IMR-90 (cell line): ENCODE measurements at regions not wholly inside any gene's neighbourhood (a gene's known extent, or its start where the extent isn't known, plus 50 kb on each side); places are given as distances from the start of the nearest gene placed in this dataset.
"Not testable (repeated sequence)": the region's sequence is repeated elsewhere in the genome, so short reads cannot be mapped to it uniquely, and the experiment has no call there.

Source experiments
- ATAC-seq: fragments of 200-7000 bp; cut with Tn5 transposase; 2 replicates; pipeline ENCODE4 v1.9.1; 2020; ENCODE audit warnings: low read depth, mild to moderate bottlenecking, moderate library complexity
- BruUV-seq: library from RNA; stranded (reverse); fragments of 400-500 nt; replicated peaks from 2 replicates; lab custom pipeline; 2021; lab: Mats Ljungman, UMichigan
- CTCF ChIA-PET: fragments of 300-600 bp; formaldehyde crosslinking; extraction: SDS; loops from one replicate; lab custom pipeline; 2021; ENCODE audit warnings: antibody characterized with exemption; lab: Yijun Ruan, JAX
- POLR2A ChIA-PET: fragments of 300-600 bp; sonication (Branson Sonifier 250); formaldehyde crosslinking; loops from one replicate; lab custom pipeline; 2022; ENCODE audit warnings: antibody characterized with exemption; ENCODE audit not compliant: unreplicated experiment; lab: Charles Lee
- DNase-seq: peaks from one replicate; pipeline ENCODE4 v3.0.0; 2013
- H2AFZ ChIP-seq: replicated peaks from 2 replicates; pipeline ENCODE3; 2013; ENCODE audit warnings: low read length, mild to moderate bottlenecking; ENCODE audit not compliant: poor library complexity
- H2AK5ac ChIP-seq: 2 replicates; pipeline ENCODE4 v1.6.1; 2013; ENCODE audit warnings: low read depth, low read length, inconsistent platforms
- H2AK9ac ChIP-seq: replicated peaks from 2 replicates; pipeline ENCODE3; 2013; ENCODE audit warnings: mild to moderate bottlenecking, low read depth, low read length, moderate library complexity; ENCODE audit not compliant: poor library complexity
- H2BK120ac ChIP-seq: 2 replicates; pipeline ENCODE4 v1.6.1; 2013; ENCODE audit warnings: low read depth, low read length, inconsistent platforms
- H2BK15ac ChIP-seq: 3 replicates; pipeline ENCODE4 v1.6.1; 2013; ENCODE audit warnings: low read depth, low read length, inconsistent platforms
- H2BK20ac ChIP-seq: 2 replicates; pipeline ENCODE4 v1.6.1; 2013; ENCODE audit warnings: low read depth, mild to moderate bottlenecking, inconsistent platforms, low read length, moderate library complexity
- H2BK5ac ChIP-seq: 2 replicates; pipeline ENCODE4 v1.6.1; 2013; ENCODE audit warnings: mild to moderate bottlenecking, low read depth, low read length, inconsistent platforms; ENCODE audit not compliant: poor library complexity, severe bottlenecking
- H3K14ac ChIP-seq: replicated peaks from 2 replicates; pipeline ENCODE4 v1.6.1; 2013; ENCODE audit warnings: low read depth, low read length, inconsistent platforms
- H3K18ac ChIP-seq: 2 replicates; pipeline ENCODE4 v1.6.1; 2013; ENCODE audit warnings: low read depth, low read length, control low read depth
- H3K23ac ChIP-seq: 2 replicates; pipeline ENCODE4 v1.6.1; 2013; ENCODE audit warnings: low read depth, low read length, inconsistent platforms
- H3K27ac ChIP-seq: 2 replicates; pipeline ENCODE4 v1.5.1; 2013; ENCODE audit warnings: mild to moderate bottlenecking, control low read depth, low read length; ENCODE audit not compliant: insufficient read depth
- H3K27me3 ChIP-seq: 2 replicates; pipeline ENCODE4 v1.6.1; 2013; ENCODE audit warnings: low read length; ENCODE audit not compliant: control insufficient read depth, insufficient read depth
- H3K36me3 ChIP-seq: 2 replicates; pipeline ENCODE4 v1.6.1; 2013; ENCODE audit warnings: low read length, mixed read lengths; ENCODE audit not compliant: control insufficient read depth, insufficient read depth
- H3K4ac ChIP-seq: 2 replicates; pipeline ENCODE4 v1.6.1; 2013; ENCODE audit warnings: low read depth, low read length, inconsistent platforms
- H3K4me1 ChIP-seq: 2 replicates; pipeline ENCODE4 v1.6.1; 2013; ENCODE audit warnings: low read length, mixed read lengths; ENCODE audit not compliant: control insufficient read depth, insufficient read depth
- H3K4me2 ChIP-seq: 2 replicates; pipeline ENCODE4 v1.6.1; 2013; ENCODE audit warnings: low read depth, mild to moderate bottlenecking, control low read depth, low read length, moderate library complexity
- H3K4me3 ChIP-seq: 2 replicates; pipeline ENCODE4 v1.5.1; 2013; ENCODE audit warnings: low read depth, mild to moderate bottlenecking, control low read depth, low read length, moderate library complexity; ENCODE audit not compliant: insufficient read depth
- H3K56ac ChIP-seq: 2 replicates; pipeline ENCODE4 v1.6.1; 2013; ENCODE audit warnings: low read length, inconsistent platforms; ENCODE audit not compliant: insufficient read depth; ENCODE audit errors: extremely low read depth
- H3K79me1 ChIP-seq, 2 experiments: 2 replicates each; pipeline ENCODE4 v1.6.1; 2013; ENCODE audit warnings: low read length in 2 of 2, inconsistent platforms in 1 of 2, low read depth in 1 of 2
- H3K9ac ChIP-seq: 2 replicates; pipeline ENCODE4 v1.6.1; 2013; ENCODE audit warnings: low read depth, low read length, control low read depth
- H3K9me1 ChIP-seq: 2 replicates; pipeline ENCODE4 v1.6.1; 2013; ENCODE audit warnings: low read length, inconsistent platforms; ENCODE audit not compliant: insufficient read depth
- H3K9me3 ChIP-seq: 2 replicates; pipeline ENCODE4 v1.6.1; 2013; ENCODE audit warnings: low read length; ENCODE audit not compliant: control insufficient read depth, insufficient read depth
- H4K20me1 ChIP-seq: 2 replicates; pipeline ENCODE4 v1.6.1; 2013; ENCODE audit warnings: low read length, inconsistent platforms; ENCODE audit not compliant: insufficient read depth
- H4K5ac ChIP-seq: 2 replicates; pipeline ENCODE4 v1.6.1; 2013; ENCODE audit warnings: mild to moderate bottlenecking, low read depth, low read length, control low read depth
- H4K8ac ChIP-seq, 2 experiments: 2 replicates each; pipeline ENCODE4 v1.6.1; 2013; ENCODE audit warnings: low read depth in 2 of 2, low read length in 2 of 2, control low read depth in 1 of 2, inconsistent platforms in 1 of 2
- H4K91ac ChIP-seq: 2 replicates; pipeline ENCODE4 v1.6.1; 2013; ENCODE audit warnings: low read depth, low read length, inconsistent platforms; ENCODE audit not compliant: insufficient read depth
- BHLHE40 ChIP-seq: fragments of 150-350 bp; IDR thresholded peaks from 2 replicates; pipeline ENCODE4 v1.6.1; 2016; ENCODE audit warnings: mild to moderate bottlenecking, low read depth, low read length
- CHD1 ChIP-seq: IDR thresholded peaks from 2 replicates; pipeline ENCODE4 v1.6.1; 2012; ENCODE audit warnings: low read depth, low read length, improper control_type of control experiment
- FOS ChIP-seq: fragments of 150-350 bp; IDR thresholded peaks from 2 replicates; pipeline ENCODE4 v1.6.1; 2016; ENCODE audit warnings: low read depth, low read length
- NFE2L2 ChIP-seq: fragments of 150-350 bp; IDR thresholded peaks from 2 replicates; pipeline ENCODE4 v1.6.1; 2016; ENCODE audit warnings: low read depth, mild to moderate bottlenecking, low read length
- WGBS, 2 experiments: methylation state at CpG; one replicate each; pipeline versions ENCODE4 v1.1.5 to v1.1.7; 2013; ENCODE audit warnings: missing lambda C conversion rate in 2 of 2; ENCODE audit not compliant: insufficient read length in 1 of 2; ENCODE audit errors: extremely low coverage in 2 of 2; 5-methylcytosine and 5-hydroxymethylcytosine counted together
- dilution Hi-C: fragments of 300-500 bp; cut with HindIII; formaldehyde crosslinking; loops from one replicate; pipeline ENCODE4 v1.14.3; 2018; ENCODE audit warnings: low sequenced_read_pairs; ENCODE audit not compliant: unreplicated experiment
- in situ Hi-C: fragments of 300-500 bp; cut with MboI; formaldehyde crosslinking; loops from 3 replicates; pipeline ENCODE4 v1.14.3; 2019; ENCODE audit warnings: low sequenced_read_pairs, inconsistent platforms, mixed read lengths
- intact Hi-C: fragments of 100-400 bp; cut with micrococcal nuclease; formaldehyde crosslinking; loops from 2 replicates; pipeline ENCODE4 v1.10.0; 2022

DNA sequence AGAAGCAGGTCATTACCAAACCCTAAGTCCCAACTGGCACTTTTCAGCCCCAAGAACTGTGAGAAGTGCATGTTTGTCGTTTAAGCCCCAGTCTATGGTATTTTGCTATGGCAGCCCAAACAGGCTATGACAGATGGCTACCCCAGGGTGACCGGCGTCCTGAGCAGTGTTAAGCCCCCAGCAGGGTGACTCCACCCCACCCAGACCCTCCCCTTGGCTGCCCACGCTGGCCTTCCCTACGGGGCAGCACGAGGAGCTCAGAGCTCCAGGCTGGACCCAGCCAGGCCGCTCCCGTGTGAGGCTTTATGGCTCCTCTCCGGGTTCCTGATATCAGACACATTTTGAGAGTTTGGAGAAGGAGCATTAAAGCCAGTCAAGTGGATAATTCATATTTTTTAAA is 684.0 kb downstream of the PTPRU start:
- POLR2A ChIA-PET: no interaction called here
- H2BK15ac ChIP-seq: no peak overlapping the region
- dilution Hi-C loops: no loop called here

DNA sequence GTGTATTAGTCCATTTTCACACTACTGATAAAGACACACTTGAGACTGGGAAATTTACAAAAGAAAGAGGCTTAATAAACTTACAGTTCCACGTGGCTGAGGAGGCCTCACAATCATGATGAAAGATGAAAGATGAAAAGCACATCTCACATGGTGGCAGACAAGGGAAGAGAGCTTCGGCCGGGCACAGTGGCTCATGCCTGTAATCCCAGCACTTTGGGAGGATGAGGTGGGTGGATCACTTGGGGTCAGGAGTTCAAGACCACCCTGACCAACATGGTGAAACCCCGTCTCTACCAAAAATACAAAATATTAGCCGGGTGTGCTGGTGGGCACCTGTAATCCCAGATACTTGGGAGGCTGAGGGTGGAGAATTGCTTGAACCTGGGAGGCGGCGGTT is 682.7 kb downstream of the PTPRU start:
- H3K14ac ChIP-seq, H3K4me1 ChIP-seq, DNase-seq, H3K4me3 ChIP-seq, H3K9me3 ChIP-seq, H2BK15ac ChIP-seq, POLR2A ChIA-PET, BruUV-seq, H4K20me1 ChIP-seq, H2AK9ac ChIP-seq, H3K79me1 ChIP-seq, H3K27ac ChIP-seq, H2AFZ ChIP-seq, H4K8ac ChIP-seq, ATAC-seq, H2AK5ac ChIP-seq, H3K56ac ChIP-seq, H3K18ac ChIP-seq, H2BK5ac ChIP-seq, H3K36me3 ChIP-seq, H3K9me1 ChIP-seq, H3K4me2 ChIP-seq, H3K27me3 ChIP-seq, CTCF ChIA-PET, in situ Hi-C loops, H4K91ac ChIP-seq, H4K5ac ChIP-seq, H3K4ac ChIP-seq, H3K9ac ChIP-seq, dilution Hi-C loops, H2BK120ac ChIP-seq, H3K23ac ChIP-seq, H2BK20ac ChIP-seq: not testable (repeated sequence)
- intact Hi-C loops: loop anchor here (10.0 kb wide), 1 partner anchor 456 kb away; no protein-coding TSS in a partner anchor
- WGBS, 2 experiments: no CpG with 5 or more reads among the region's 7 CpGs

More for the DNA sequence above, 684.0 kb downstream of the PTPRU start:
- BruUV-seq: no TSS peak
- Histone ChIP-seq H2AFZ (no peak overlapping the region), H3K27ac (no peak overlapping the region), H3K4ac (no peak overlapping the region), H3K23ac (no peak overlapping the region), H3K27me3 (no peaks in the 10 kb centered on the region), H2BK120ac (no peak overlapping the region), H3K4me2 (no peak overlapping the region), H3K9me1 (no peaks in the 10 kb centered on the region), H2BK5ac (no peak overlapping the region), H3K36me3 (no peaks in the 10 kb centered on the region), H2BK20ac (no peak overlapping the region), H3K4me1 (no peaks in the 10 kb centered on the region), H3K56ac (no peak overlapping the region), H3K4me3 (no peak overlapping the region), H3K18ac (no peak overlapping the region), H3K14ac (no peak overlapping the region), H4K91ac (no peak overlapping the region), H3K9me3 (no peaks in the 10 kb centered on the region), H4K5ac (no peak overlapping the region), H2AK9ac (no peak overlapping the region), H2AK5ac (no peak overlapping the region), H4K20me1 (no peaks in the 10 kb centered on the region), H4K8ac (no peak overlapping the region), H3K79me1 (no peaks in the 10 kb centered on the region), H3K9ac (no peak overlapping the region)
- TF ChIP-seq NFE2L2: no peak
- TF ChIP-seq BHLHE40: no peak
- no peak for TF ChIP-seq CHD1
- TF ChIP-seq FOS: no peak
- CTCF ChIA-PET: no interaction called here
- intact Hi-C loops (no loop called here), in situ Hi-C loops (no loop called here)
- 0% methylated on average over 1 of the region's 9 CpGs; no CpG with 5 or more reads in 1 of the 2 experiments for WGBS, 2 experiments
- no peak for DNase-seq
- no peak for ATAC-seq
